Stimulated activated CD4-positive, alpha-beta T cell treated with anti-CD3 and anti-CD28 coated beads, Interleukin-1b, Interleukin-23, amount 100 ng/mL, for 1 hour (primary cell): ENCODE measurements at regions not wholly inside any gene's neighbourhood (a gene's known extent, or its start where the extent isn't known, plus 50 kb on each side); places are given as distances from the start of the nearest gene placed in this dataset.
"Not testable (repeated sequence)": the region's sequence is repeated elsewhere in the genome, so short reads cannot be mapped to it uniquely, and the experiment has no call there.

Experiments used
- DNase-seq, 2 donors: peaks; one replicate each; pipeline ENCODE4 v3.0.0-alpha.2; 2020; ENCODE audit warnings: low read depth in 2 of 2

DNA sequence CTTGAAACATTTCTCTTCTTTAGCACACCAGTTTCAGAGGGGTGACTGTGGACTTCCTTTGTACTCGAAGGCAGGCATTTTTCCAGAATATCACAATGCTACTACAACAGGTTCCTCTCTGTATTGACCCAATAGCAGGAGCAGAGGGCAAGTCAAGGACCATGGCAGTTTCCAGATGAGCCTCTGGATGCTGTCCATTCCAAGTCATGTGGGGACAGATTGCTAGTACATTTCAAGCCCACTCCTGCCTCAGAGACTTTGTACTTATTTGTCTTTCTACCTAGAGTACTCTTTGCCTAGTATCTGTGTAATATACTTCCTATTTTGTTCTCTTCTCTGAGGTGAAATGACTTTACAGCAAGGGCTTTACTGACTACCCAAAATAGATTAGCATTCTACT, 373.9 kb downstream of the PIK3C3 start:
- DNase-seq = no peak

DNA sequence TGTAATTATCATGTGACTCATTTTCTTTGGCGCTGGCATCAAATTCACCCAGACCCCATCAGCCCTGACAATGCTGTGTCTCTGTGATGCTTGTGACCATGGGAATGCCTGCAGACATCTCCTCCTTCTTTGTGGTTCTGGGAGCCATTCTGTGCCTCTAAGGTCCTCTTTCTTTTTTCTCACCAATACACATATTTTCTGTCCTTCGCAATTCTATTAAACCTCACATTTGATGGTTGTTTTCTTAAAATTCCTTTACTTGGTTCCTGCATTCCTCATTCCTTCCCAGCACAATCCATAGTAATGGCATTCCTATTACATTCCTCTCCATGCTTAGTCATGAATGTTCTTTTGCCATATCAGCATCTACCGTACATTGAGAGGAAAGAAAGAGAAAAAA, 375.3 kb downstream of the PIK3C3 start:
- no peak for DNase-seq

DNA sequence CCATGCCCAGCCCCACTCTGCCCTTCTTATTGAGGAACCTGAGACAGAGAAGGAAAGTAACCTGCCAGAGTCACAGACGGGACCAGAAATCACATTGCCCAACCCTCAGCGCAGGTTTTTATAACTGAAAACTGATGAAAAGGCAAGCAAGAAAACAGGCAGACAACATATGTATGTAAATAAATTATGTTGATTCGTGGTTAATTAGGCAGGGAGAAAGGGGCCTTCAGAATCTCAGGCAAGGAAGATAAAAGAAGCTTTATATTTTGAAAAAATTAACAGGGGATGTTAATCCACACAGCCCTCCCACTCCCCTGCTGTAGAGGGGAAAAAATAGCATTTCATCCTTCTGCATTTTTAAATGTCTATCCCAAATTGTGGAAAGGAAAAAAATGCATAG, 378.5 kb downstream of the PIK3C3 start:
- DNase-seq = no peak

DNA sequence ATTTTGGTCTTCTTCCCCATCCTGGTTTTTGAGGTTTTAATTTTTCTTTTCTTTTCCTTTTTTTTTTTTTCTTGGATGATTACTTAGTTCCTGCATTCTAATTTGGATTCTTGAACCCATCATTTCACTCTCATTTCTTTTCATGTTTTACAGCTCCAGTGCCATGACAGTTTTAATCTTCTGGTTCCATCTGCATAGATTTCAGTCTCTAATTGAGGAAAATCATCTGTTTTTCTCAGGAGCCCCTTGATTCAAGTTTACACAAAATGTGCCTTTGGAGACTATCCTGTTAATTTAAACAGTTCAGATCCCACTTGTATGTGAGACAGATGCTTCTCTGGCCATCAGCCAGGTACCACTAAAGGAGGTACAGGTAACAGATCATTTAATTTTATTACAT, 379.9 kb downstream of the PIK3C3 start:
- DNase-seq = no peak

DNA sequence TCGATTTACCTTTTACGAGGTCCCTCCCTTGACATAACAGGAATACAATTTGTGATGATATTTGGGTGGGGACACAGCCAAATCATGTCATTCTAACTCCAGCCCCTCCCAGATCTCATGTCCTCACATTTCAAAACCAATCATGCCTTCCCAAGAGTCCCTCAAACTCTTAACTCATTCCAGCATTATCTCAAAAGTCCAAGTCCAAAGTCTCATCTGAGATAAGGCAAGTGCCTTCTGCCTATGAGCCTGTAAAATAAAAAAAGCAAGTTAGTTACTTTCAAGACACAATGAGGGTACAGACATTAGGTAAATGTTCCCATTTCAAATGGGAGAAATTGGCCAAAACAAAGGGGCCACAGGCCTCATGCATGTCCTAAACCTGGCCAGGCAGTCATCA, 381.1 kb downstream of the PIK3C3 start:
- DNase-seq = no peak

DNA sequence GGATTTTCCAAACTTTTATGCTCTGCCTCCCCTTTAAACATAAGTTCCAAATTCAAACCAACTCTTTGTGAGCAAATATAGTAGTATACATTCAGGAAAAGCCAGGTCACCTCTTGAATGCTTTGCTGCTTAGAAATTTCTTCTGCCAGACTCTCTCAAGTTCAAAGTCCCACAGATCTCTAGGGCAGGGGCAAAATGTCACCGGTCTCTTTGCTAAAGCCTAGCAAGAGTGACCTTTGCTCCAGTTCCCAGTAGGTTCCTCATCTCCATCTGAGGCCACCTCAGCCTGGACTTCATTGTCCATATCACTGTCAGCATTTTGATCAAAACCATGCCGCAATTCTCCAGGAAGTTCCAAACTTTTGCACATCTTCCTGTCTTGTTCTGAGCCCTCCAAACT, 382.3 kb downstream of the PIK3C3 start:
- DNase-seq = not testable (repeated sequence)

DNA sequence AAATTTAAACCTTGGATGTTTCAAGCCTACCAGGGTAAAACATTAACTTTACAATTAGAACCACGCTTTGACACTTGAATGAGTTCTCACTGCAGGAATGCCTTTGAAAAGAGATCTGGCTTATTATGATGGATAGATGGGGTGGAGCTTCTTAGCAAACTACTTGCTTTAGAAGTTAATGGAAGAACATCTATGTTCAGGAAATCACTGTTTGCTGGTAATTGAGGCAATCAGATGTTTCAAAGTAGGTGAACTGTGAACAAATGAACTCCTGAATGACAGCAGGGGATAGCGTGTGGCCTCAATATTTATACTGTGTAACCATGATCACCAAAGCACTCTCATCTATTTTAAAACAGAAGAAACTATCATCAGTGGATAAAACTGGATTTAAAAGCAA, 383.6 kb downstream of the PIK3C3 start:
- DNase-seq = no peak

DNA sequence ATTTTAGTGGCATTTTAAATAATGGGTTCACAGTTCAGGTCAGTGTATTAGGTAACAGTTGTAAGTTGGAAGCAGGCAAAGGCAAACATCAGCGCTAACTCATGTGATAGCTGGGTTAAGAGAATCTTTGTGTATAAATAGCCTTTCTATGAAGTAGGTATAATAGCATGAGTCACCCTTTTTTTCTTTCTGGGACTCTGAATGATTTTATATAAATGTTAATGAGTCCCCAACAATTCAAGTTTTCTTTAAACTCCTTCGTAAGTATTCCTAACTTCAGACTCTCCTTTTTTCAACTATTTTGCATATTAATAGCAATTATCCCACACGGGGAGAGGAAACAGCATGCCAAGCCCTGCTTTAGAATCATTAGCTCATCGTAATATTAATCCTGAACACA, 384.3 kb downstream of the PIK3C3 start:
- DNase-seq = no peak

DNA sequence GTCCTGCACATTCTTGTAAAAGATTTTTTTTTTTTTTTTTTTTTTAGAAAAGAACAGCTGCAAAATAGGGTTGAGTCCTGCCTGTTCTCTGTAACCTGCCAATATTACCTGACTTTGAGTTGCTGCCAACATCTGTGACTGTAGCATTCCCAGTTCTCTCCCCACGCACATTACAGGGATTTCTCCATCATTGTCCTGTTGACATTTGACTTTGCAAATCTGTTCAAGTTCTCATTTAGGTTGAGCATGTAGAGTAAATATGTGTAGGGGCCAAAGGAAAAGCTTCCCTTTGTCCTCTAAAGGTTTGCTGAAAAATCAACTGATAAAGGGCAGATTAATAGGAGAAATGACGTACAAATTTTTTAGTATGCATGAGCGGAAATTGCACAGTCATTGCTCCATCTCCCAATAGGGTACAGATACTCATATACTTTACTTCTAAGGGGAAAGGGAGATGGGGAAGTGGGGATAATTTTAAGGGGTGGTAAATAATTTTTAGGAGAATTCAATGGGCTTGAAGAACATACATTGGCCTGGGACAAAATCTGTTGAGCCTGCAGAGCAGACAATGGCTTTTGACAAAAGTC, 385.5 kb downstream of the PIK3C3 start:
- no peak for DNase-seq

DNA sequence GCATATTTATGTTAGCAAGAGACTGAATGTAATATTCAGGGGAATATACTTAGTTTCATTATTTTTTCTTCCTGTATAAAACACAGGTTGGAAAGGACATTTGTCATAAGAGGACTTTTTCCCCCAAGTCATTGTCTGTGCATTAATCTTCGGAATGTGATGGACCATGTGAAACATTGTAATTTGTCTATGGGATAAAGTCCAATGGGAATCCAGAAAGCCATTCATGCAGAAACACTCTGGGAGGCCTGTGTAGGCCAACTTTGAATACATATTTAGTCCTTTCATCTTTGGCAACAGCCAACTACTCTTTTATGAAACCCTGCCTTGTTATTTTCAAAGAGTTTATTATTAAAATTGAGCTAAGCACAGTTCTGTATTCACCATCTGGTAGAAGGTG, 386.4 kb downstream of the PIK3C3 start:
- DNase-seq = no peak

DNA sequence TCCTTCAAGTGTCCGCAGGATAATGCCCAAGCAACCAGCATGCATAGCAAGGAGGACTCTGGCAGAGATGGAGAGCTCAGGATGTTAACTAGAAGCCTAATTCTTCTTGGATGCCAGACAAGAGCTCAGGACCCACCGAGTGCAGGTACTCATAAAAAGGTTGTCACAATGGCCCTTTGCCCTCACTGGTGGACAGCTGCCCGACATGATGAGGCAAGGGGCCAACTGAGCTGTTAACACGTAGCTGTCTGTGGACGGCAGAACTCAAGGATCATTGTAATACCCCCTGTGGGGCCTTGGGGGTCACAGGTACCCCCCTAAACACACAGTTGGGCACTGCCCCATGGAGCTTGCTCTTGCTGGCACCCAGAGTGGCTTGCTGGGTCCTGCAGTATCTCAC, 393.7 kb downstream of the PIK3C3 start:
- no peak for DNase-seq

DNA sequence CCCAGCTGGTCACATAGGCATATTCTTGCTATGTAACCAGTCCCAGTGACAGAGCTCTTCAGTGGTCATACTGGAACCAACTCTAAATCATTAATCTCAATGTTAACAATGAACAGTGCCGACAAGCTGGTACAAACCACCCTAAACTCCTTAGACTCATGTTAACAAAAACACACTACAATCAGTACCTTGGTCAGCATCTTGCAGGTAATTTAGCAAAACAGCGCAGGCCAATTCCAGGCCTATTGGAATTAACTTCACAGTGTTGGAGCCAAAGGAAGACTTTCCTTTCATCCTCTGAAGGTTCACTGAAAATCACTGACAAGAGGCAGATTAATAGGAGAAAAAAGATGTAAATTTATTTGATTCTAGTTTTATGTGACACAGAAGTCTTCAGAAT, 396.4 kb downstream of the PIK3C3 start:
- no peak for DNase-seq

DNA sequence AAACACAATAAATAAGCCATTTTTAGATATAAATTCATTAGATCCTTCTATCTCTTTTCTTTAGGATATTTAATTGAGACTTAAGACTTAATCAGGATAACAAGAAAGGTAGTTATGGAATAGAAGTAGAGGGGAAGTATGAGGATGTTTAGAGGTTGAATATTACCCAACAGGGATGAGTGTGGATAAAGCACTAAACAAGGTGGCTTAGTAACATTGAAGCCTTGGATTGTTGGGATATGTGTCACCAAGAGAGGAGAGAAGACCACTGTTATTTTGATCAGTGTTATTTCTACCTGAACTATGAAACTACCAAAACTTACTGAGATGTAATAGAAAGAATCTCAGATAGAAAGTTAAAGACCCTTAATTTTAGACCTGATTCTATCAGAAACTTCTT, 405.7 kb downstream of the PIK3C3 start:
- DNase-seq = no peak

DNA sequence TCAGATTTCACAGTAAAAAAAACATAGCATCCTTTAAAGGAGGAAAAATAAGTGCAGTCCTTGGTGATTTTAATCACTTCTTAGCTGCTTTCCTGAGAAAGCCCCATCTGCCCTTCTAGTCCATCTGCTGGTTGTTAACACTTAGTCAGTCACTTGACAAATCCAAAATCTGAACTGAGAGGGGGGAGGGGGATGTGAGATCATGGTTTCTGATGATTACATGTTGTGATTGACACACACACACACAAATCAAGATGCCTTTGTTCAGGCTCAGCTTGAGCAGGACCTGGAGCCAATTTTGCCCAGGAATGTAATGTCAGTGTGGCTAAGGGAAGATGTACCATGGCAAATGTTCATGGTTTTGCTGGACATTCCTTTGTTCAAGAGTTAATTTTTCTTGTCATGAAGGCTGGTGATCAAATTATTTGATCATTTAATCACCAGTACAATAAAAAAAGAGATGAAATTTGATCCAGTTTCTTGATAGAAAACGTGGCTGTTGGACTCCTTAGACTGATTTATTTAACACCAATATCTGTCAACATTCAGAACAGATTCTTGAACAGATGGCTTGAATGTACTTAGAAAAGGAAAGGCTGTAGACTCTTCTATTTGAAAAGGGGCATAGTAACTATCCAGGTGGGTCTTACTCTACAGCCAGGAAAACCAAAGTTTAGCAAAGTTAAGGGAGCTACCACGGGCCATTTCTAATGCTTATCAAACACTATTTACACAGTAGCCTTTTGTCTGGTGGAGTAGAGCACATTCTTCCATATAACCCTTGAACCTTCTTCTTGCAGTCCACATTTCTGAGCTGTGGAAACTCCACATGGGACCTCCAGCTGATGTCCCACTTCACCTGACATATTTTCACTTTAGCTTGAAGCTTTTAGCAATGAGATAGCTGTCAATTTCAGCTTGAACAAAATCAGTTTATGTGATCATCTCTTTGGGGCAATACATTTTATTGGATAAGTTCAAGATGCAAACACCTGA, 408.7 kb downstream of the PIK3C3 start:
- no peak for DNase-seq

DNA sequence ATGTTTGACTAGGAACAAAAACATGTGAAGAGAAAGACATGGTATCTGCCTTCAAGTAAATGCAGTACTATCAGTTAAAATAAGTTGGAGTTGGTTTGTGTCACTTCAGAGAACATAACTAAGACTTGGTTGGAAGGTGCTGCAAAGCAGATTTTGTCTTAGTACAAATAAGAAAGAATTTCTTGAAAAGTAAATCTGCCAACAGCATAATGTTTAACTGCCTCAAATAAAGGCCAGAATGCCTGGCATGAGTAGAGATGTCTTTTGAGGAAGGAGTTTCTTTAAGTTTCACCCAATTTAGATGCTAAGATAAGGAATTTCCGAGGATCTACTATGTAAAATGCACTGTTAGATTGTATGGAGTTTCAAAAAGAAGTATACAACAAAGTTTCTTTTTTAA, 409.7 kb downstream of the PIK3C3 start:
- DNase-seq = no peak

DNA sequence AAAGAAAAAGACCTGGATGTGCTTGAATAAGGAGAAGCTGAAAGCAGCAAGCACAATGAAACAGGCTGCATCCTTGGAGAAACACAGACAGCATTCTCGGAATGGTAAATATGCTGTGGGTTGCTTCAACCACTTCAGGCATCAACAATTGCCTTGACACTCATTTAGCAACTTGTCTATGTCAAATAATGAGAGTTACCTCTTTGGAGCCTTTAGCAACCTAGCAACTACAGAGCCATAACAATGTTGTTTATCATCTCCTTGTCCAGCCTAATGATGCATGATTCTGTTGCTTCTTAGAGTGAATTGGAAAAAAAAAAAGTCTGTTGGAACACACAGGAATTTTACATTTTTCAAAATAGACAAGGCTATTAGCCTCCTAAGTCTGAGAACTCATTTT, 410.6 kb downstream of the PIK3C3 start:
- DNase-seq = no peak

DNA sequence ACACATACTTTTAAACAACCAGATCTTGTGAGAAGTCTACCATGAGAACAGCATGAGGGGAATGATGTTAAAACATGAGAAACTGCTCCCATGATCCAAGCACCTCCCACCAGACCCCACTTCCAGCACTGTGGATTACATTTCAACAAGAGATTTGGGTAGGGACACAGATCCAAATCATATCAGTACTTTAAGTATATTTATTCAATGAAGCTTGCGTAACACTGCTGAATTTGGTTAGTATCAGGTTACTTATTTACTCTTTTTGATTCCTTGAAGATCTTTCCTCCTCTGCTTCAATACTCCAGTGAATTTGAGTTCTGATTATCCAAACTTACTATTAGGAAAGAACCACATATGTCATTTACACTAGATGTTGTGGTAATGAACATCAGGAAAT, 418.6 kb downstream of the PIK3C3 start:
- DNase-seq = no peak

DNA sequence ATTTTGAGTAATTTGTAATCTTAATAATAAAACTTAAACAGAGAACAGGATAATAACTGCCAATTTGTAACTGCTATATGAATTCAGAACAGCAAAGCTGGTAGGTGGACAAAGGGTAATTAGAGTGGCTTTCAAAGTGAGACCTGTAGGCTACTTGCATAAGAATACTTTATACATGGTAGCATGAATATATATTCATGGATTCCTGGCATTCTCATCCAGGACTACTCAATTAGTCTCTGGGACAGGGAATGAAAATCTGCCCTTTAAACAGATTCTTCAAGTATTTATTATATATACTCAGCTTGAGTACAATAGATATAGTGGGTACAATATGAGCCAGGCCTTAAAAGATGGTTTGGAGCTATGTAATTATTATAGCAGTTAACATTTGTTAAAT, 419.9 kb downstream of the PIK3C3 start:
- DNase-seq = no peak

DNA sequence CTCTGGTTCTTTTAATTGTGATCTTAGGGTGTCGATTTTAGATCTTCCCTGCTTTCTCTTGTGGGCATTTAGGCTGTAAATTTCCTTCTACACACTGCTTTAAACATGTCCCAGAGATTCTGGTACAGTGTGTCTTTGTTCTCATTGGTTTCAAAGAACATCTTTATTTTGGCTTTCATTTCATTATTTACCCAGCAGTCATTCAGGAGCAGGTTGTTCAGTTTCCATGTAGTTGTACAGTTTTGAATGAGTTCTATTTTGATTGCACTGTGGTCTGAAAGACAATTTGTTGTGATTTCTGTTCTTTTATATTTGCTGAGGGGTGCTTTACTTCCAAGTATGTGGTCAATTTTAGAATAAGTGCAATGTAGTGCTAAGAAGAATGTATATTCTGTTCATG, 423.8 kb downstream of the PIK3C3 start:
- not testable (repeated sequence) for DNase-seq

DNA sequence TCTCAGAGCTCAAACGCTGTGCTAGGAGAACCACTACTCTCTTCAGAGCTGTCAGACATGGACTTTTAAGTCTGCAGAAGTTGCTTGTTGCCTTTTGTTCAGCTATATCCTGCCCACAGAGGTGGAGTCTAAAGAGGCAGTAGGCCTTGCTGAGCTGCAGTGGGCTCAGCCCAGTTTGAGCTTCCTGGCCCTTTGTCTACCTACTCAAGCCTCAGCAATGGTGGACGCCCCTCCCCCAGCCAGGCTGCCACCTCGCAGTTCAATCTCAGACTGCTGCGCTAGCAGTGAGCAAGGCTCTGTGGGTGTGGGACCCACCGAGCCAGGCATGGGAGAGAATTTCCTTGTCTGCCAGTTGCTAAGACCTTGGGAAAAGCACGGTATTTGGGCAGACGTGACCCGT, 426.2 kb downstream of the PIK3C3 start:
- DNase-seq = not testable (repeated sequence)

DNA sequence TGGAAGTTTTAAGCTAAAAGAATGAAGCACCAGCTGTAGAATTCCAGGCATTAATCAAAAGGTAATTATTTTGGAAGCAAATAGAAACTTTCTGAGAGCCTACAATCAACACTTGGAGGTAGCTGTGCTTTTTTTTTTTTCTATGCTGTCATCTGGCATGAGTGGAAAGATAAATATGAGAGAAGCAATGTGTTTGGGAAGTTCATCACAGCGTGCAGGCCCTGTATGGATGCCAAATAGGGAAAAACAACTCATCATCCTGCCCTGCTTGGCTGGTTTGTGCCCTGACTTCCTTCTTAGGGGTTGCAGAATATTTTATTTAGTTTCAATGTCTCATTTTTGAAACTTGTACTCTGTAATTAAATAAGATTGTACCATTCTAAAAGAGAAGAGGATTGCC, 437.4 kb downstream of the PIK3C3 start:
- no peak for DNase-seq

DNA sequence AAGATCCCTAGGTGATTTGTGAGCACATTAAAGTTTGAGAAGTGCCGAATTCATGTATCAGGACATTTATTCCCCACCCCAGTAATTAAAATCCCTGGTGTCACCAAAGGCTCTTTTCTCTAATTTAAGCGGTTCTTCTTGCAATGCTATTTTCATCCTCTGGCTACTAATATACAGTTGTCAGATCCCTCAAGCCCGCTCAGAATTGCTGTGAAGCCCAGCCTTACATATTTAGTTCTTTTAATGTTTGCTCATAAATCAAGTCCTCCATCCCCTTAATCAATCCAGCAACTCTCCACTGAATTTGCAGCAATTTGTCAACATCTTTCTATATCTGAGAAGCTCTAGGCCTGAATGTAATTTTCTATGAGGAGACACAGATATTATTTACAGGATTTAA, 437.9 kb downstream of the PIK3C3 start:
- DNase-seq = no peak

DNA sequence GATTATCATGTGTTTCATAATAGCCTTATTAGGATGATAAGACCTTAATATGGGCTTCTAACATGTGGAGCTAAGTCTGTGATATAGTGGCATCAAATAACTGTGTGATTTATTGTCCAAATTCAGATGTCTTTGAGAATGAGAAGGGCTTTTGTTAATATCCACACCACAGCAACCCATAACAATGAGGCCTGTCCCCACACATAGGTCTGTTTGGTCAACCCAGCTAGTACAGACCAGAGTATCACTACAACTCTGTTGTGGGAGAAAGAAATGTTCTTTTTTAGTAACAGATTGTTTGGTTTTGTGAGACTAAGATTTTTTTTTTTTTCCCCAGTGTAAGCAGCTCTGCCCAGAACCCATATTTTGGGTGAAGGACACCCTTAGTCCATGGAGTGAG, 439.2 kb downstream of the PIK3C3 start:
- DNase-seq = no peak
